ENCODE measurements at regions not wholly inside any gene's neighbourhood (a gene's known extent, or its start where the extent isn't known, plus 50 kb on each side); places are given as distances from the start of the nearest gene placed in this dataset.

DNA sequence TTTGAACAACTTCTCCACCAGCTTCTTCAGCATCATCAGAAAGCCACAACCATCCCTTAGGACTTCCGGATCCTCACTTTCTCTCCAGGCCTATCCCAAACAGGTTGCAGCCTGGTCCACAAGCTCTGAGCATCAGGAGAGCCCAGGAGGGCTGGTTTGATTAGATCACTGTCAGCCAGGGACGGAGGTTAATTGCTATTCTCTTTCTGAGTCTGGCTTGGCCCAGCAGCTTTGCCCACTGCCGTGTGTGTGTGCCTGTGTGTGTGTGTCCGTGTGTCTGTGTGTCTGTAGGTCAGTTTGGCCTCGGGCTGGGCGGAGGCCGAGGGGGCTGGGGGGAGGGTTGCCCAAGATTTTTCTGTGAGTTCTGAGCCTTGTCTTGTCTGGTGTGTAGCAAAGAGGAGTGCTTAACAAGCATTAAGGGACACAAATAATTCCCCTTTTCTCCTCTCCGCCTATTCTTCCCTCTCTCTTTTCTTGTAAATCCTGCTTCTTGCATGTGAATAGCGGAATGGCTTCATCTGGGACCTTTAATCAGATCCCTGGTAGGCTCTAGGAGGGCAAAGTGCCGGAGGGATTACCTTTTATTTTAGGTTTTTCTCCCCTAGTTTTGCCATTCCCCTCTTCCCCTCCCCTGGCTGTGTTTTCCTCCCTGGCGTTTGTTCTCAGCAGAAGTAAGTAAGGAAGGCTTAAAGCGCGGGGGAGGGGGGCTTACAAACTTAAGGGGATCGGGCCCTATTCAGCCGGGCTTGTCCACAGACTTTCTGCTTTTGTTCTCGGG, 138.2 kb upstream of the LHX5 start:
- H3K4me3 ChIP-seq (replicated peaks; ENCODE audit: low read depth, low read length), result no peak overlapping the region
- DNase-seq (ENCODE audit: low read depth), result no peak
- TF ChIP-seq, protein P1, sequence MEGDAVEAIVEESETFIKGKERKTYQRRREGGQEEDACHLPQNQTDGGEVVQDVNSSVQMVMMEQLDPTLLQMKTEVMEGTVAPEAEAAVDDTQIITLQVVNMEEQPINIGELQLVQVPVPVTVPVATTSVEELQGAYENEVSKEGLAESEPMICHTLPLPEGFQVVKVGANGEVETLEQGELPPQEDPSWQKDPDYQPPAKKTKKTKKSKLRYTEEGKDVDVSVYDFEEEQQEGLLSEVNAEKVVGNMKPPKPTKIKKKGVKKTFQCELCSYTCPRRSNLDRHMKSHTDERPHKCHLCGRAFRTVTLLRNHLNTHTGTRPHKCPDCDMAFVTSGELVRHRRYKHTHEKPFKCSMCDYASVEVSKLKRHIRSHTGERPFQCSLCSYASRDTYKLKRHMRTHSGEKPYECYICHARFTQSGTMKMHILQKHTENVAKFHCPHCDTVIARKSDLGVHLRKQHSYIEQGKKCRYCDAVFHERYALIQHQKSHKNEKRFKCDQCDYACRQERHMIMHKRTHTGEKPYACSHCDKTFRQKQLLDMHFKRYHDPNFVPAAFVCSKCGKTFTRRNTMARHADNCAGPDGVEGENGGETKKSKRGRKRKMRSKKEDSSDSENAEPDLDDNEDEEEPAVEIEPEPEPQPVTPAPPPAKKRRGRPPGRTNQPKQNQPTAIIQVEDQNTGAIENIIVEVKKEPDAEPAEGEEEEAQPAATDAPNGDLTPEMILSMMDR (IDR thresholded peaks at IDR 0.05; ENCODE audit: low read length, missing control alignments), result no peak

- TF ChIP-seq, protein P1 (IDR thresholded peaks at IDR 0.05; ENCODE audit: low read length, missing control alignments), result no peak
- H3K4me3 ChIP-seq (replicated peaks; ENCODE audit: low read depth, low read length), result no peak overlapping the region
- DNase-seq (ENCODE audit: low read depth), result no peak
Measured at GRCh38 chr12:113604666-113605065, 133.0 kb upstream of the LHX5 start.

DNA sequence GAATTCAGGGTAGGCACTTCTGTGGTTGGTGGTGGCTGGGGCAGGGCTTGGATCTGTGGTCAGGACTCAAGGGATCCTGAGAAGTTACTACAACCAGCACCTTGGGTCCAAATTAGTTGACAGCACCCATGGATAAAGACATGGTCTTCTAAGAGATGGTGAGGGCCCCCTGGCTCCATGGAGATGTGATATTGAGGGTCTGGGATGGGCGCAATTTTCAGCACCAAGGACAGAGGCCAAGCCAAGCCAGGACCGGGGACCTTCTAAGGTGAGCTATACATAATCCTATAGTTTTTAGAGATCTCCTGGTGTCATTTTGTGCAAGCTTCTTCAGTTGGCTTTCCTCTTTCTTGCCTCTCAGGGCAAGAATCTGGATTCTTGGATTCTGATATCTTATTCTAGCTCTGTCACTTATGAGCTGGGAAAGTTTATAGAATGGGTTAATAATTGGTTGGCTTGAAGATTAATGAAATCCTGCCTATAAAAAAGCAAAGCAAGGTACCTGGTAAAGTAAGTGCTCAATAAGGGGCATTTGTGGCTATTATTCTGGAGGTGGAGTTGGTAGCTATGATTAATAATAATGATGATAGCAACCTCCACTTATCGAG, 130.1 kb upstream of the LHX5 start:
- no peak overlapping the region for H3K4me3 ChIP-seq (replicated peaks; ENCODE audit: low read depth, low read length)
- TF ChIP-seq, protein P1 (IDR thresholded peaks at IDR 0.05; ENCODE audit: low read length, missing control alignments), result no peak
- DNase-seq (ENCODE audit: low read depth), result peak; percentile 2

GRCh38 chr12:113598815-113599406, 127.2 kb upstream of the LHX5 start:
- no peak overlapping the region for H3K4me3 ChIP-seq (replicated peaks; ENCODE audit: low read depth, low read length)
- TF ChIP-seq, protein P1 (IDR thresholded peaks at IDR 0.05; ENCODE audit: low read length, missing control alignments), result no peak
- no peak for DNase-seq (ENCODE audit: low read depth)

DNA sequence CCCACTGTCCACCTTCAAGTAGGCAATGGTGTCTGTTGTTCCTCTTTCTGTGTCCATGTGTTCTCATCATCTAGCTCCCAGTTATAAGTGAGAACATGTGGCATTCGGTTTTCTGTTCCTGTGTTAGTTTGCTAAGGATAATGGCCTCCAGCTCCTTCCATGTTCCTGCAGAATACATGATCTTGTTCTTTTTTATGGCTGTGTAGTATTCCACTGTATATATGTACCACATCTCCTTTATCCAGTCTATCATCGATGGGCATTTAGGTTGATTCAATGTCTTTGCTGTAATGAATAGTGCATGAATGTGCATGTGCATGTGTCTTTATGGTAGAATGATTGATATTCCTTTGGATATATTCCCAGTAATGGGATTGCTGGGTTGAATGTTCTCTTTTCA, 123.3 kb upstream of the LHX5 start:
- TF ChIP-seq, protein P1 (IDR thresholded peaks at IDR 0.05; ENCODE audit: low read length, missing control alignments), result no peak
- no peak for DNase-seq (ENCODE audit: low read depth)
- no peak overlapping the region for H3K4me3 ChIP-seq (replicated peaks; ENCODE audit: low read depth, low read length)

DNA sequence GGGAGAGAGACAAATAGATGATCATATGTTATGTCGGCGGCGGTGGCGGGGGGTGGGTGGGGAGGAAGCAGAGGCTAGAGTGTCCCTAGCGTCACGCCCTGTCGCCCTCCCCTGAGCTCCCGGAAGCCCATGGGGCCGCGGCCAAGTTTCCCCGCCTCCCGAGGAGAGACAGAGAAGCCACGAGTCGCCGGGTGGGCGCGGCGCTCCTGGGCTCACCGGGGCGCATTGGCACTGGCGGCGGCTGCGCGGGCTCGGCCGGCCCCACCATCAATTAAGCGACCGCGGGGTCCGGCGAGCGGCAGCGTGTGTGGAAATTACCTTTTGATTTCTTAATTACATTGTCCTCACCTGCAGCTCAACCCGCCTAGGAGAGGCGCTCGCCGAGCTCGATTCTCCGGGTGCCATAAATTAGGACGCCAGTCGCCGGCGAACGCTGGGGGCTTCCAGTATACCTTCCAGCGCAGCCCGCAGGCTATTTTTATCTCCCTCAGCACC, 119.9 kb upstream of the LHX5 start:
- DNase-seq (ENCODE audit: low read depth), result no peak
- TF ChIP-seq, protein P1 (IDR thresholded peaks at IDR 0.05; ENCODE audit: low read length, missing control alignments), result no peak
- no peak overlapping the region for H3K4me3 ChIP-seq (replicated peaks; ENCODE audit: low read depth, low read length)
